Epithelial cell of proximal tubule (primary cell): ENCODE measurements at regions not wholly inside any gene's neighbourhood (a gene's known extent, or its start where the extent isn't known, plus 50 kb on each side); places are given as distances from the start of the nearest gene placed in this dataset.

Source experiments
- DNase-seq: peaks from one replicate; pipeline ENCODE4 v3.0.0-alpha.2; 2011; ENCODE audit warnings: low read depth
- H3K4me3 ChIP-seq: 2 replicates; pipeline ENCODE4 v1.5.1; 2011; ENCODE audit warnings: low read depth, mild to moderate bottlenecking, low read length
- TF ChIP-seq, protein P1 (sequence below): conservative IDR thresholded peaks from 2 replicates; pipeline ENCODE4 v1.5.1; 2012; ENCODE audit warnings: low read depth, mild to moderate bottlenecking, low read length

DNA sequence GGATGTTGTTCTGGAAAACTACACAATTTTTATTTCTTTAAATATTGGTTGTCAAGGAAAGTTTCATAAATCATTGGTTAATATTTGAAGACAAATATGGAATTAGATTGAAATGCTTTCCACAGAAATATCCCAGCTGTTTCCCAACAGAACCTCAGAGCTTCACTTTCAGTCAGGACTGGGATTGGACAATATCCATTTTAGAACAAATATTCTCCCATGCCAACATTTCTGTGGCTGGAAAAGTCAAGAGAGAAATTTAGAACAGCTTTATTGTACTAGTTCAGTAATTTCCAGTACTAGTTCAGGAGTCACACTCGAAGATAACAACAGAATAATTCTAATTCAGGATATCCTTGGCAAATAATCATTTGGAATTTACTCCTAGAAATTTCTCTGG, 116.1 kb upstream of the TUT7 start:
- no peak for DNase-seq
- TF ChIP-seq, protein P1, sequence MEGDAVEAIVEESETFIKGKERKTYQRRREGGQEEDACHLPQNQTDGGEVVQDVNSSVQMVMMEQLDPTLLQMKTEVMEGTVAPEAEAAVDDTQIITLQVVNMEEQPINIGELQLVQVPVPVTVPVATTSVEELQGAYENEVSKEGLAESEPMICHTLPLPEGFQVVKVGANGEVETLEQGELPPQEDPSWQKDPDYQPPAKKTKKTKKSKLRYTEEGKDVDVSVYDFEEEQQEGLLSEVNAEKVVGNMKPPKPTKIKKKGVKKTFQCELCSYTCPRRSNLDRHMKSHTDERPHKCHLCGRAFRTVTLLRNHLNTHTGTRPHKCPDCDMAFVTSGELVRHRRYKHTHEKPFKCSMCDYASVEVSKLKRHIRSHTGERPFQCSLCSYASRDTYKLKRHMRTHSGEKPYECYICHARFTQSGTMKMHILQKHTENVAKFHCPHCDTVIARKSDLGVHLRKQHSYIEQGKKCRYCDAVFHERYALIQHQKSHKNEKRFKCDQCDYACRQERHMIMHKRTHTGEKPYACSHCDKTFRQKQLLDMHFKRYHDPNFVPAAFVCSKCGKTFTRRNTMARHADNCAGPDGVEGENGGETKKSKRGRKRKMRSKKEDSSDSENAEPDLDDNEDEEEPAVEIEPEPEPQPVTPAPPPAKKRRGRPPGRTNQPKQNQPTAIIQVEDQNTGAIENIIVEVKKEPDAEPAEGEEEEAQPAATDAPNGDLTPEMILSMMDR = no peak
- H3K4me3 ChIP-seq = no peak overlapping the region

DNA sequence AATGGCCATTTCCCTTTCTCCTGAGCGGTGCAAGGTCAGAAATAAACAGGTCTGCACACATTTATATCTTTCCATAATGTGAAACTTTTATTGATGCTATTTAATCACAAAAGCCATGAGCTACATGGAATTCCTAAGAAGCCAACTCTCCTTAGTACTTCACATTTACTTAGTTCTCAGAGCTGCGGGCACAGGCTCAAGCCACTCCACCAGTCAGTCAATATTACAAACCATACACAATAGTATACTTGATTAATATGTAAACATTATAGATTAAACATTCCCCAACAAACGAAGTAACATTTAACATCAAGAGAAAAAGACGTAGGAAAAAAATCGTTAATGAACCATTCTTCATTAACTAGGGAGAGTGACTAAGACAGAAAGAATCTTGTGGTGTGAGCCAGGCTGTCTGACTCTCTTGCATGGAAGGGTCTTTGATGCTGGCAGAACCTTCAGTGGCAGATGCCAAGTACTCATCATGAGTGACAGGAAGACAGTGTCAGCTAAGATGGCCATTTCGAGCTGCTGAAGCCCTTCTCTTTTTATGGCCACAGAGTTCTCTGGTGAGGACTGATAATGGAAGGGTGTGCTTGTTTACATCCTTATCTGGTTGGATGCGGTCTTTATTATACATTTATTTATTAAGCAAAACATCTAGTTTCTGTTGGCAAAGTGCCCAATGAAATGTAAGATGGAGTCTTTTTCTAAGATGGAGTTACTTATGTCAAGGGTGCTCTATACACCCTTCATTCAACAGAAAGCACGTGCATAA, 115.5 kb upstream of the TUT7 start:
- DNase-seq = peak; percentile 42
- H3K4me3 ChIP-seq = no peak overlapping the region
- TF ChIP-seq, protein P1 = no peak

DNA sequence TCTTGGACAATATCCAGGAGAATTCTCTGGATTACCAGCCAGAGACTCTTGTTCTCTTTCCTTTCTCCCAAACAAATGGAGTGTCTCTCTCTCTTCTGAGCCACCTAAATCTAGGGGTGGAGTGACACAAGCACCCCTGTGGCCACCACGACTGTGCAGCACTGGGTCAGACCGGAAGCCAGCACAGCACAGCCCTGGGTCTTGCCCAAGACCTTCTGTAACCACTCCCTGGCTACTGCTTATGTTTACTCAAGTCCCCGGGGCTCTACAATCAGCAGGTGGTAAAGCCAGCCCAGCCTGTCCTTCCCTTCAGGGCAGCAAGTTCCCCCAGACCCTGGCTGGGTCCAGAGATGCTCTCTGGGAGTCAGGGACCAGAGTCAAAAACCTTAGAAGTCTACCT, 110.0 kb upstream of the TUT7 start:
- H3K4me3 ChIP-seq = no peak overlapping the region
- TF ChIP-seq, protein P1 = no peak
- no peak for DNase-seq

DNA sequence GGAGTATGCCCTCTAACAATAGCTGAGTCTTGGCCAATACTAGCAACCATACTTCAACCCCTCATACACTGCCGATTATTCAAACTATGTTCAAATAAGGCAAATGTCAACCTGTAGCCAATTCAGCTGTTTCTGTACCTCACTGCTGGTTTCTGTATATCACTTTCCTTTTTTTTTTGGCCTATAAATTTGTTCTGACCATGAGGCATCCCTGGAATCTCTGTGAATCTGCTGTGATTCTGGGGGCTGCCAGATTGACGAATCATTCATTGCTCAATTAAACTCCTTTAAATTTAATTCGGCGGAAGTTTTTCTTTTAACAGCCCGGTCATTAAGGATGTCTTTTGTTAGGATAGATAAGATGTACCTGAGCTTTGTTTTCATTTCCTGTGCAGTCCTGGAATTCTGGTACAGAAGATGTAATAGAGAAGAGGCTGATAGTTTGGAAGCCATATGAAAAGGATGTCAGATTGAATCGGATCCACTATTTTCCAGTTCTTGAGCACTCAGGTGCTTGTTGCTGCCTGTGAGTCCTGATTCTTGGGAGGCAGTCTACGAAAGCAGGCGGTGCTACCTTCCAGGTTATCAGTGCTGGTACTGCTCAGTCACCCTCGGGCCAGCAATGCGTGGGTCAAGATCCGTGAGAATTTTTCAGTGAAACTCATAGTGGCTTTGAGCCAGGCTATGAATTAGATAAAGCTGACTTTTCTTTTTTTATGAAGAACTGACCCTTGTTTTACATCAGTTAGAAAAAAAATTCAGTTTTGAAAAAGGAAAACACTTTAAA, 106.2 kb upstream of the TUT7 start:
- TF ChIP-seq, protein P1 = no peak
- no peak overlapping the region for H3K4me3 ChIP-seq
- DNase-seq = no peak

DNA sequence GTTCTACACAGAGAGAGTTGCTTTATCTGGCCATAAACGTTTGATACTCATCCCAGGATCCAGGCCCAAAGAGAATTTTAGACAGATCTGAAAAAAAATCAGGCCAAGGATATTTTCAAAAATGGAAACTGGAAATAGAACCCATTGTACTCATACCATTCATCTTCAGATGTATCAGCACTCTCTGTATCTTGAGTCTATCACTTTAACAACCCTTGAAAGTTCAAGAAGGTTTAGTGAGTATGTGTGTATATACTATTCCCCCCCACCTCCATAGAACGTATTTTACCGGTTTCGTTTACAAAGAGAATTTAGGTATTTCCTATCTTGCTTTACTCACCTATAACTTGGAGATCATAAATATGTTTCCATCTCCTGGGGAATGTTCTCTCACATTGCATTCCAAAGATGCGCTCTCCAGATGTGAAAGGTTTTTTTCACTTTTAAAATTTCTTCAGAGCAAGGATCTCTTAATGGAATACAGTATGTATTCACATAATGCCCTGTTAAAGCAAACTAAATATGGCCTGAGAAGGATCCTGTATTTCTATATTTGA, 105.5 kb upstream of the TUT7 start:
- TF ChIP-seq, protein P1 = no peak
- no peak overlapping the region for H3K4me3 ChIP-seq
- no peak for DNase-seq

DNA sequence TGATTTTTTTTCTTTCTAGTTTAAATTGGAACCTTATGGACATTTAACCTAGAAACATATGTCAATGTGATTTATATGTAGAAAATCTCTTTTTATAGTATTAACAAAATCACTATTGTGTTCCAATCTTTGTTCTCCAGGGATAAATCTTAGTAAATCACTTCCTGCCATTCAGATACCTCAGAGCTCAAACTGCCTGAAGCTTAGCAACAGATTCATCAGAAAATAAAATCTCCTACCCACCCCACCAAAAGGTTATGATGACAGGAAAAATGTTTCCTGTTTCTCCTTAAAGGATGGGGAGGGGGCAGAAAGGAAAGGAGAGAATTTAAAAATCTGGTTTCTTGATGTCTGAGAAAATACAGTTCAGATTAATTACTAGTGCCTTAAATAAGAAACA, 105.0 kb upstream of the TUT7 start:
- TF ChIP-seq, protein P1 = no peak
- no peak for DNase-seq
- H3K4me3 ChIP-seq = no peak overlapping the region
